Prostate gland (tissue), 2 donors: ENCODE measurements at regions not wholly inside any gene's neighbourhood (a gene's known extent, or its start where the extent isn't known, plus 50 kb on each side); places are given as distances from the start of the nearest gene placed in this dataset.

Experiments
- CTCF ChIP-seq, 4 experiments: fragments of 200-600 bp in 2 of 4; fragments of 450-650 bp in 2 of 4; sonication (generic) in 2 of 4; IDR thresholded peaks; 1 replicate in 3 of 4; 2 replicates in 1 of 4; pipeline ENCODE4 v1.5.1; 2016 to 2019; ENCODE audit warnings: antibody characterized with exemption in 4 of 4, mild to moderate bottlenecking in 2 of 4, moderate library complexity in 2 of 4
- POLR2A ChIP-seq: fragments of 450-650 bp; IDR thresholded peaks from one replicate; pipeline ENCODE4 v1.6.1; 2016; ENCODE audit warnings: antibody characterized with exemption, mild to moderate bottlenecking
- POLR2AphosphoS5 ChIP-seq: sonication (generic); formaldehyde crosslinking; IDR thresholded peaks from one replicate; pipeline ENCODE4 v1.6.1; 2017; ENCODE audit warnings: antibody characterized with exemption

GRCh38 chr9:26710008-26710407, 182.6 kb downstream of the CAAP1 start:
- no peak for TF ChIP-seq CTCF (IDR thresholded peaks at IDR 0.05)
- no peak for TF ChIP-seq POLR2A
- TF ChIP-seq POLR2AphosphoS5: no peak
